NCI-H1694 (cell line): ENCODE measurements at regions not wholly inside any gene's neighbourhood (a gene's known extent, or its start where the extent isn't known, plus 50 kb on each side); places are given as distances from the start of the nearest gene placed in this dataset.

Source experiments
- DNase-seq: peaks from one replicate; lab custom pipeline; 2025; lab: John Stamatoyannopoulos, UW

DNA sequence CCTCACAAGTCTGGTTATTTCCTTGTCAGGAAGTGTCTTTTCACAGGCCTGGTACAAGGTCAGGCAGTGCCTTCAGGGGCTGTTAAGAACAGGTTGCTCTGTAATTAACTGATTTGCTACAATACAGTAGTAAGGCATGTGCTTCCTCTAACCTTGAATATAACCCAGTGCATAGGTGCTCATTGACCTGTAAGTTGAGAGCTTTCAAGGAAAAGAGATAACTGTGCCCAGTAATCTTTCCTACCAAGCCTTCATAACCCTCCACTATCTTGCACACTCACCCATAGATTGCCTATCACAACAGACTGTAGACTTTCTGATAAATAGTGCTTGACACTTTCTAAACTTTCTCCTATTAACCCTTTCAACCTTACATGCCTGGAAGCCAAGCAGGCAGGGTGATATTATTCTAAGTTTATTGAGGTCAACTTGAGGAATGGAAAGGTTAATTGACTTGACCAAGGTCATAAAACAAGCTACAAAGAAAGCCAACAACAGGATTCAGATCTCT is 148.1 kb downstream of the PPARGC1A start:
- no peak for DNase-seq

DNA sequence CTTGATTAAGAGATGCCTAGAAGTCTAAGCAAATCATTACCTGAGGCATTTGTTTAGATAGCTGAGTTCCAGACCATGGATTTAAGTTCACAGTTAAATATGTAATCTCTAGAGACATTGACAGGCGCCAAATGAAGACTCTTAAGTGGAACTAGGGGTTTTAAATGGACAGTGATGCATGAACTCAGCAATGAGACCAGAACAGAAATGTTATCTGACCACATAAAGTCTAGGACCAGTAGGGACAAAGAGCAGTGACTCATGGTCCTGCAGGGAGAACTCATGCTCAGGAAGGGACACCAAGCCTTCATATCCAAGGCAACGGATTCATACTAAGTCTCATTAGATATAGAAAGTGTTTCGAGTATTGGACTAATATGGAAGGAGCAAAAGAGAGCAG is 152.3 kb downstream of the PPARGC1A start:
- DNase-seq = no peak

DNA sequence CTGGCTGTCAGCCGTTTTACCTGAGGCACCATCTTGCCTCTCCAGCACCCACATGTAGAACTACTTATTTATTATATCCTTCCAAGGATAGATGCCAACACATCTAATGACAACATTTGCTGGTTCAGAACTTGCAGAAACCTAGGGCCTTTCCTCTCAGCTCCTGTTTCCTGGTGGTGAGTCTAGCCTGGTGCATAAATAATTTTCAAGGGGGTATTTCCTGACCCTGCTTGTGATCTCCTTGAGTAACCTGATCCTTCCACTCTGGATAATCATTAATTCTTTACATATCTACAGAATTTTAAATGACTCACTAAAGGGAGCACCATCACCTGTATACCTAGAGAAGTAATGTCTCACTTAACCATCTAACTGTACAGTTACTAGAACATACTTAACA is 153.4 kb downstream of the PPARGC1A start:
- no peak for DNase-seq

DNA sequence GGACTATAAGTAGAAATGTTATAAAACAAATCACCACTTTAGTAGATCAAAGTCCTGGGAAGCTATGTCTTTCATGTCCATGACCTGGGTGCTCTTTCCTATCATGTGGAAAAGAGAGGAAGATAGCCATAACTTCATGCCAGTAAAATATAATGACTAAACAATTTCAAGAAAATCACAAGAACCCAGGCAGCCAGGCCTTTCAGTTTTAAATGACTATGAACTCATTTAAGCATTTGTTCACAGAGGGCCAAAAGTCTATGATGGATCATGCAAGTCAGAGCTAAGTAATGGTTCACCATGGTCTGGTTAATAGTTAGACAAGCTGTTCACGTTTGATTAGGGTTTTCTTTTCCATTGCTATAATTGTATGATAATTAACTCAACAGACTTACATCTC is 155.8 kb downstream of the PPARGC1A start:
- DNase-seq = no peak

DNA sequence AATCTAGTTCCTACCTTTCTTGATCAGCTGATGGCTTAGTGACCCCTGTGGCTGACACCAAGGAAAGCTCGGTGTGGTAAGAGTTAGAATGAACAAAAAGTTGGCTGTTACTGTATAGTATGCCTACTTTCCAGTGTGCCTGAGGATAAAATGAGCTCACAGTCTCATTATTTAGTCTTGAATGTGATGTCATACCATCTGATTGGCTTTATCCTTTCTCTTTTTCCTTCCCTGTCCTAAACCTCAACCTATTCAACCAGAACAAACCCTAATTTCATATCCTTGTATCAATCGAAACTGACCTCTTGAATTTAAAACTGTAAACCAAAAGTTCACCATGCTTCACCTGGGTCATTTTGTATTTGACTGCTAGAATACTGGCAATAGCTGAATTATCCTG is 156.4 kb downstream of the PPARGC1A start:
- no peak for DNase-seq

DNA sequence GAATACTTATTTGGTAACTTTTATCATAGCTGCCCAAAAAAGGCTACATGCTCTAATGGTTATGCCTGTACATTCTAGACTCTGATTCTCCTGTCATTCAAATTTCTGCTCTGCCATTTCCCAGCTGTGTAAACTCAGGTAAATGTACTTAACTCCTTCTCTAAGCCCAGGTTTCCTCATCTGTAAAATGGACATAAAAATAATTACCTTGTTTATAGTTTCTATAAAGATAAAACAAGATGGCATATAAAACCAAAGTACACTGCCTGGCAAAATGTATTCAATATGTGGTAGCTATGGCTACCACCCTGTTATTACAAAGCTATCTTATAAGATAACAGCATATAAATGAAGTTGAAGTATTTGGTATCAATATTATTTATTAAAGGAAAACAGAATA is 158.8 kb downstream of the PPARGC1A start:
- DNase-seq = no peak

DNA sequence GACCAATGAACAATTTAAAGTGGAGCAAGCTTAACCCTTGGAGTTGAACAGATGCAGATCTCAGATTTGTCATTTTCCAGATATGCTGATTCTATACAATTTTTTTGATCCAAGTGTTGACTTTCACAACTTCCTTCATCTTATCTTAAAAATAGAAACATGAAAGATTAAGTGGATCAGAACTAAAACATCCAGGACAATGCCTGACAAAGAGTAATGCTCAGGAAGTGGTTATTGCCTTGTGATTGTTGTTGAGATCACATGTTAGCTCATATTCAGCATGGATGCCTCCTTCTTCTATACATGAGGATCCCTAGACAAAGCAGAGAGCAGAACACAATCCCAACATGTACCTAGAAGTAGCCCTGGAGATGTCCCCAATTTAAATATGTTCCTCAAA is 160.9 kb downstream of the PPARGC1A start:
- no peak for DNase-seq

DNA sequence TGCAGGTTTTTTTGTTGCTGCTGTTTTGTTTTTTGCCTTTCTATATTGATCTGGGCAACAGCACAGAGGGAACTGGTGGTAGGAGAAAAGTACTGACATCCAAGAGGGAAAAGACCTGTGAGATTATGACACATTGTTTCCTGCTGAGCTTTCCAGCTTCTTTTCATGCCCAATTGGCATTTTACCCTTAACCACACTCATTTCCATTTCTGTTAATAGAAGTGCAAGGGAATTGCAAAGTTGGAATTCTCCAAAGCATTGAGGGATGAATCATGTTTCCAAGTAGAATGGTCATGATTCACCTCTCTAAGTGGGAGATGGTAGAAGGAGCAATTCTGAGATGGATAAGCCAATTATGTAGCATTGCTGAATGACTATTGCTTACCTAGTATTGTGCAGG is 161.5 kb downstream of the PPARGC1A start:
- no peak for DNase-seq

DNA sequence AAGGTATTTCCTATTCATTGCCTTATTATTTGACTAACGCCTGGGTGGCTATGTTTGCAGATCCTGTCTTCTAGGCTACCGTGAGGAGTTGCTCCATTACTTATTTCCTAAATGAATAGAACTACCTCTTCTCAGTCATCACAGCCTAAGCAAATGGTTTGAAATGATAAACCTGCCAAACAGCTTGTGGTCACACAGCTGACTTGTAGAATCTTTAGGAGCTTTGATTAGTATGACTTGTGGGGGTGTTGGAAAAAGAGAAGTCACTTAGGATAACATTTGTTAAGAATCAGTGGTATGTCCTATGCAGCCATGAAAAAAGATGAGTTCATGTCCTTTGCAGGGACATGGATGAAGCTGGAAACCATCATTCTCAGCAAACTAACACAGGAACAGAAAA is 169.3 kb downstream of the PPARGC1A start:
- DNase-seq = no peak

DNA sequence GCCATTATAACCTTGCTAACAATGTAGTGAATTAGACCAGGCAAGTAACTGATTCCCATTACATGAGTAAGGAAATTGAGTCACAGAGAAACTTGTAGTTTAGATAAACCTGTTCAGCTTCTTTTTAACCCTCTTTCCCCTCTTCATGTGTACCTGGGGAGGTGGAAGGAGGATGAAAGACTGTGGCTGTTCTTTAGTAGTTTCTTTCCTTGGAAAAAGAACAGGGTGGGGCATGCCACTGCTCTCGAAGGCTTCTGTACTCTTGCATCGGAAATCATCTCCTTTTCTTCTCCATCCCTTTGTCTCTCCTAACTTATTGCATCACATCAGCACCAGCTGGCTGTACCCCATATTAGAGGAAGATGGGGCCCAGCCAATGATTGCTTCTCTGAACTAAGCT is 171.4 kb downstream of the PPARGC1A start:
- no peak for DNase-seq

DNA sequence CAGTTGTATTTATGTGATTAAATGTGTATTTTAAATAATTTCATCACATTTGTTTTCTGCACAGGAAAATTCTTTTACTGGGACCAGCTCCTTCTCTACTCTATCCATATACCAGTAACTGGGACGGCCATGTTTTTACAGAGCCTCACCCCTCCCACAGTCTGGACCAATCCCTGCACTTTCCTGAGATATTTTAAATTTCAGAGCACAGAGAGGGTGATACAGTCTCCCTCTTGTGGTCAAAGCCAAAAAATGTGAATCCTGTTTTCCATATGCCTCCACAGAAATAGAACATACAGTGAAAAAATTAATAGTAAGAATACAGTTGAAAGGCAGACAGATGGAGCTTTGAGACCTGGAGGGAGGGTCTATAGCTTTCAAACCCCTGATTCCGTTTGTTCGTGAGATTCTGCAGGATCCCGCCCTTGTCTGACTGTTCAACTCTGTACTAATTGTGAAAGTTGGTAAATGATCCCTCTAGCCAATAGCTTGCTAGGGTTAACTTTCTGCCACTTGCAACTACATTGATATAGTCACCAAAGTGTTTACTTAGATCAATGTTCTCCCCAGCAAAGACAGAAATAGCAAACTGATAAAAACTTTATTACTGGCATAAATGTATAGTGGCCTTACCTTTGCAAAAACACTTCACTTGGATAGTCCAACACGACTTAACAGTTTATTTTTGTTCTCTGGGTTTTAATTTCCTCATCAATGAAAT is 172.2 kb downstream of the PPARGC1A start:
- no peak for DNase-seq

DNA sequence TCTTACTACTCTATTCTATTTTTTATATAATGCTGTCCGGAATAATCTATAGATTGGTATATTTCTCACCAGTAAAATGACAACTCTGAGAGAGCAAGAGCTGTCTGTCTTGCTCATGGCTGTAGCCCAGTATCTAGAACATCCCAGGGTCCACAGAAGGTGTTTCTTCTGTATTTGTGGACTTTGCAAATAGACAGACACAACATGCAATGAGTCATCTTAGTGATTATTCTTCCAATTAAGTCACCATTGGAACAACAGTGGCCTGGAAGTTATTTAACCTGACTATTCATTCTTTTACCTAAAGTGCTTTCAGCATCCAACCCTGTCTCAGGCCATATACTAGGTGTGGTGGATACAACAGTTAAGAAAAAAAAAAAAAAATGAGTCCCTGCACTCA is 179.5 kb downstream of the PPARGC1A start:
- DNase-seq = no peak

DNA sequence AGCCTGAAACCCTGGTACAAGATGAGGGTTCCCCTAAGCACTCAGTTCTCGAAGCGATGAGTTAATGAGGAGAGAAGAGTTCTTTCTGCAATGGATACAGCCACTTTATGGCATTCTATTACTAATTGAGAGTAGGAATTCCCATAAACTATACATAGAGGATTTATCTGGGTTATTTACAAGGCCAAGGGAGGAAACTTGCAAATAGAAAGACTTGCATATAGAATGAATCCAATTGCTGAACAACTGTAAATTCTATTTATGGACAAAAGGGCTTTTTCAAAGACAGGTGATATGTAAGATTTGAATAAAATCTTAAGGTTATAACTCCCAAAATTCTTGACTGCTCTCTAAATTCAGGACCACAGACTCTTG is 182.2 kb downstream of the PPARGC1A start:
- no peak for DNase-seq

DNA sequence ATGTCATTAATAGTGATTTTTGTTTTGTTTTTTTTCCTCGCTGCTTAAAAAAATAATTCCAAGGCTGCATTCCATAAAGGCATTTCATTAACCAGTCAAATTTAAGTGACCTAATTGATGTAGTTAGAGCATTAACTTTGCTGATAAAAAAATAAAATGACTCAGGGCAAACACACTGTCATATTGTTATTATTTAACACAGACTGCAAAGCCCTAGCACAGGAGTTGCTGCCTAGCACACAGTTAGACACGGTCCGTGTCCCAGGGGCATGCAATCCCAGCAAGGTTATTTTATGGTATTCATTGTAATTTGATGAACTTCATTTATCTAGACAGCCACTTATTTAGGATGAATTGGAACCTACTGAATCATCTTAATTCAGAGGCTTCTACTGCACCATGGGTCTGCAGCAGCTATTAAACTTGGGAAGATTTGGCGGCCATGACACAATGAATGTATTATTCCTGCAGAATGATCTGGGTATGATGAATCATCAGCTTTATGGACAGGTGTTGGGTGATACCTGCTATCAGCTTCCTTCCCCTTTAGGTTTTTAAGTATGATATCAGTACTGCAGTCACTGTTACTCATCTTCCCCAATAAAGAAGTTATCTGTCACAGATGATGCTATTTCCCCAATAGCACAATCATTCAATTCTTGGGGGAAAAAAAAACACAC is 182.7 kb downstream of the PPARGC1A start:
- no peak for DNase-seq

DNA sequence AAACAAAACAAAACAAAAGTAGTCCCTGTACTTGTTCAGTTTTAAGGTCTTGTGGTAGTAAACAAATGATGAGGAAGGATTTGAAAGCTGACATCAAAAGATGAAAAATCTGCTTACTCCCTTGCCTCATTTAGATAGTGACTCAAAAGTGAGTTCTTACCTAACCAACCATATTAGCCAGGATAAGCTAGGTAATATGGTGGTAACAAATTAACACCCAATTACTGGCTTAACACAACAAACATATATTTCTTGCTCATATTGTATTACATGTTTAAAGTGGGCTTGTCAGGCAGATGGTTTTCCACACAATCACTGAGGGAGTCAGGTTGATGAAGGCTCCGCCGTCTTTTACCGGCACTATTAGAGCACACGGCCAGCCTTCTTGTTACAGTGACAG is 189.7 kb downstream of the PPARGC1A start:
- DNase-seq = no peak

DNA sequence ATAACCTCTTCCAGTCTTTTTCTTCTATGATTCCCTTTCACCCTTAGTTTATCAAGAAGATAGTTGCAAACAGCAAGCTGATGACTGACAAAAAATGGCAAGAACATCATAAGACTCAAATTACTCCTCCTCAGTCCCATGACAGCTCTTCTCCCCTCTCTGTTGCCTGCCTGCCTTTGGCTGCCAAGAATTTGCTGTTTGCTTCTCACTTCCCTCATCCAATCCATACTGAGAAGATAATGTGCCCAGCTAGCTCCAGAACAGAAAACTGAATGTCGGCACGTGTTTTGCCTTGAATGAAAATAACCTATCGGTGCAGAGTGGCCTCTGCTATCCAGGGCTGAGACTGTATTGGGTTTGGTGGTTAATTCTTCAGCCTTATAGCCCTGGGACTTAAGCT is 192.1 kb downstream of the PPARGC1A start:
- no peak for DNase-seq

DNA sequence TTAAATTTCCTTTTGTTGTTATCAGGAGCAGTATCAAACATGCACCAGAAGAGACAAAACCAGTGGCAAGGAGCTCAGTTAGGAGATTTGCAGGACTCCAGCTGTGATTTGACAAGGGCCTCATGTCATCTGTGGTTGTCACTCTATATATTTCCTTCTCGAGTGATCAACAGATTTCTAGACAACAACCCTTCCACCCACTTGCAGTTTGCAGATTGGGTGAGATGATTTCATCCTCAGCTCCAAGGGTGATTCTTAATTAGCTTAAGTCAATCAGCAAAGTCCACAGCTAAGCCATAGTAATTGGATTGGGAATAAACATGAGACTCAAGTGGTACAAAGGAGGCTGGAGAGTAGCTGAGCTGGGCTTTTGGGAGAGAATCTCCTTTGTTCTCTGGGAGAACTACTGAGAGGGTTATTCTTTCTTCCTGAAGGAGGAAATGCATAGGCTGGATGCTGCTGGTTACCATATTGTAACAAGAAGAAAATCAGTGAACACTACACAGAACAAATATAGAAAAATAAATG is 192.8 kb downstream of the PPARGC1A start:
- no peak for DNase-seq

DNA sequence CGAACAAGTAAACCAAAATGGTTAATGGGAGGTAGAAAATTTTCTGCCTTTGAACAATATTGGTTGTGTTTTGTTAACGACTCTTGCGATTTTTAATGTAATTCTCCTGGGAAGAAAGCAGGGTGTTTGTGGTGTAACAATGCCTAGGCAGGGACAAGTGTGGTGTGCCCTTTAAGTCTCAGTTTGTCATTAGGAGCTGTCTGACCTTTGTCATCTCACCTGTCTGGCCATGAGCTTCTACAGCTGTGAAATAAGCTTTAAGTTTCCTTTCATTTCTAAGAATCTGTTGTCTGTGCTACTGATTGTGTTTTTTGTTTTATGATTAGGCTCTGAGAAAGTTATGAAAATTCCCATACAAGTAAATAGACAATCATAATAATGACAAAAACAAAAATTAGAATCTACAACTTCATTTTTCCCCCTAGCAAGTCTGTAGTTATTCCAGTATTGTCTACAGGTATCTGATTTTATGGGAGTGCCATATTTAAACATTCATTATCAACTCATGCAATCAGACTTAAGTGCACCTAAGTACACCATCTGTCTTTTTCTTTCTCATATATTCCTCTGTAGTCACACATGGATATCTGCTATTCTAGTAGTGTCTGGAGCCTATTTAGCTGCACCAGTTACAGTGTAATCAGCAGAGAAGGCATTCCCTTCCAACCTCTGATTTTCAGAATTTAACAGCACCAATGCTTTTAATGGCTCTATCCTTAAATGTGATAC is 203.5 kb downstream of the PPARGC1A start:
- no peak for DNase-seq

DNA sequence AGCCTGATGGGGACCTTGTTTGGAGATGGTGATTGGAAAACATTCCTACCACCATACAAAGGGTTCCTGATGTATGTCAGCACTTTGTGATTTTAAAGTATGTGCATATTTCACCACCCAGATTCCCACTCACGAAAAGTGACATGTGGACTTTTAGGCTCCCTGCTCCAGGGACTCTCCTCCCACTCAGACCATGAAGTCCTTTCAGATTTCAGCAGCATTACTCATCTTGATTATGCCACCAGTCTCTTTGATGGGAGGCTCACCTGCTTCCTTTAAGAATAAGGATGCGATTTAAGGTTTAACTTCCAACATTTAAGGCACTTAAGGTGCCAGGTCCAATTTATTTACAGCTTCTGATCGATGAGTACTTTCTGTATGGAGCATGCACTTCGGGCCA is 204.4 kb downstream of the PPARGC1A start:
- no peak for DNase-seq

DNA sequence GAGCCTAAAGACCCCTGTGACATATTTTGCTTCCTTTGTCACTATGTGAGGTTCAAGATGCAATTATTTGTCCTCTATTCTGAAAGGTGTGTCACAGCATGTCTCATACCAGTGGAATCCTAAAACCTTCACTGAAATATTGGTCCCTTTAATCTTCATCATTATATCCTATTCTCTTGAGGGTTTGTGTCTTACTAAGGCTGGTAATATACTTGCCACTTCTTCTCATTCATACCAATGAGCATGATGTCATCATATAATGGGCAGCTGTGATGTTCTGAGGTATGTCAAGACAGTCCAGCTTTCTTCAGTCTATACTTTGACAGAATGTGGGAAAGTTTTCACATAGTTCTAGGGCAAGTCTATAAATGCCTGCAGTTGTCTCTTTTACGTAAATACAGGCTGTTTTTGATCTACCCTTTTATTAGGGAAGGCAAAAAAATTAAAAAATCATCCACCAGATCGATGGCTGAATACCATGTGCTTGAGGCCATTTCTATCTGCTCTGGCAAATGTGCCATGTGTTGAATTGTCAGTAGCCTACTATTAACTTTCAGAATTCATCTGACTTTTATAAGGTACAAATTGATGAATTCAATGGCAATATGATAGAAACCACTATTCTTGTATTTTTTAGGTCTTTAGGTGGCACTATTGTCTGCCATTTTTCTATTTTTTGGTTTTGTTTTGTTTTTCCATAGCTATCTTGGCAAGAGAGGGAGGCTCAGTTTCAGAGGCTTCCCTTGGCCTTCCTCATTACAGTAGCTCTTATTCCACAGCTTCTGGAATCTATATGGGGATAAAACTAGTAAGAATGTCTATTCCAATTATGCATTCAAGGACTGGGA is 209.0 kb downstream of the PPARGC1A start:
- no peak for DNase-seq

DNA sequence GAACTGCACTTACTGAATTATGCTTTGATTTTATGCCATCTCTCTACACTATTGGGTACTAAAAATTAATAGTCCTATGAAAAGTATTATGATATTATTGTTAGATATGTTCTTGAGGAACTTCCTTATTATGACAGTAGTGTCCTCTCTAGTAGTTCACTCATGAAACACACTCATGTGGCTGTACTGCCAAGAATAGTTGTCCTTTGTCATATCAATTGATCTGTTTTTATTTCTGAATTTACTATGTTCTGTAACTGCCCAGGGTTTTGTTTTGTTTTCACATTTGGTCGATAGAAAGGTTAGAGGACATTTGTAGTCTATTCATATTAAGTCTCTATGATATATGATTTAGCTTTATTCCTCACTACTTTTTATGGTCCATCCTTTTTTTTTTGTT is 215.2 kb downstream of the PPARGC1A start:
- no peak for DNase-seq

DNA sequence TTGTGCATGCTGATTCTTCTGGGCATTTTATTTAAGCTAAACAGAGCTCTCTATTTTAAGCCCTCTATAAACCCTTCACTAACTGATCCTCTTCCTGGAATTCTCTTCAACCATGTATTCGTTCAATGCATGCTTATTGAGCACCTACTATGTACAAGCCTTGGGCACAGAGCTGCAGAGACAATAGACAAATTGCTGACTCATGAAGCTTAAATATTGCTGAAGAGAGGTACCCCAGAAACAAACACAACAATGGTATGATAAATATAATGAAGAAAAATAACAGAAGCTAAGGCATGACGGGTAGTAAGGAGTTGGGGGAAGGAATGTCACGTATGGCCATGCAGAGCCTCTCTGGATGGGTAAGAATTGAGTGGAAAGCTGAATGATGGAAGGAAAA is 222.2 kb downstream of the PPARGC1A start:
- no peak for DNase-seq
